Vagina (tissue), 2 donors: ENCODE measurements at regions not wholly inside any gene's neighbourhood (a gene's known extent, or its start where the extent isn't known, plus 50 kb on each side); places are given as distances from the start of the nearest gene placed in this dataset.

Experiments
- CTCF ChIP-seq, 3 experiments: fragments of 450-650 bp in 2 of 3; fragments of 200-600 bp in 1 of 3; sonication (generic) in 1 of 3; IDR thresholded peaks; one replicate each; pipeline ENCODE4 v1.5.1; 2017 to 2019; ENCODE audit warnings: antibody characterized with exemption in 3 of 3, mild to moderate bottlenecking in 2 of 3, moderate library complexity in 2 of 3
- POLR2A ChIP-seq, 2 donors: fragments of 450-650 bp; IDR thresholded peaks; one replicate each; pipeline ENCODE4 v1.6.1; 2017; ENCODE audit warnings: antibody characterized with exemption in 2 of 2, mild to moderate bottlenecking in 2 of 2, moderate library complexity in 2 of 2

- TF ChIP-seq POLR2A (IDR thresholded peaks at IDR 0.05) (no peak), CTCF (IDR thresholded peaks at IDR 0.05) (no peak)
These were observed 491.3 kb downstream of the GLRX3 start for GRCh38 chr10:130627346-130628045.
